GM12891 (cell line): ENCODE measurements at regions not wholly inside any gene's neighbourhood (a gene's known extent, or its start where the extent isn't known, plus 50 kb on each side); places are given as distances from the start of the nearest gene placed in this dataset.

ENCODE experiments used
- POLR2A ChIP-seq: IDR thresholded peaks from 2 replicates; pipeline ENCODE4 v1.6.1; 2011; ENCODE audit warnings: low read depth, low read length, control low read depth
- POLR2AphosphoS5 ChIP-seq: IDR thresholded peaks from 2 replicates; pipeline ENCODE4 v1.6.1; 2011; ENCODE audit warnings: low read depth, low read length, control low read depth
- TAF1 ChIP-seq: IDR thresholded peaks from 2 replicates; pipeline ENCODE4 v1.6.1; 2011; ENCODE audit warnings: low read depth, low read length, control low read depth

GRCh38 chr6:164142322-164142721 lies 727.8 kb downstream of the QKI start:
- no peak for TF ChIP-seq POLR2A
- no peak for TF ChIP-seq TAF1
- no peak for TF ChIP-seq POLR2AphosphoS5
